Ishikawa (cell line): ENCODE measurements at regions not wholly inside any gene's neighbourhood (a gene's known extent, or its start where the extent isn't known, plus 50 kb on each side); places are given as distances from the start of the nearest gene placed in this dataset.

Source experiments
- CEBPB ChIP-seq: IDR thresholded peaks from 2 replicates; pipeline ENCODE4 v1.6.1; 2012
- CREB1 ChIP-seq: IDR thresholded peaks from 2 replicates; pipeline ENCODE4 v1.6.1; 2012; ENCODE audit warnings: low read depth
- EP300 ChIP-seq: IDR thresholded peaks from 2 replicates; pipeline ENCODE4 v1.6.1; 2012; ENCODE audit warnings: borderline replicate concordance
- FOXM1 ChIP-seq: IDR thresholded peaks from 2 replicates; pipeline ENCODE4 v1.6.1; 2012; ENCODE audit warnings: low read depth, borderline replicate concordance
- RAD21 ChIP-seq: IDR thresholded peaks from 2 replicates; pipeline ENCODE4 v1.6.1; 2012; ENCODE audit warnings: low read depth
- TAF1 ChIP-seq: IDR thresholded peaks from 2 replicates; pipeline ENCODE4 v1.6.1; 2012; ENCODE audit warnings: low read depth, mild to moderate bottlenecking
- TCF12 ChIP-seq: IDR thresholded peaks from 2 replicates; pipeline ENCODE4 v1.6.1; 2012; ENCODE audit warnings: low read depth
- TEAD4 ChIP-seq: IDR thresholded peaks from 2 replicates; pipeline ENCODE4 v1.6.1; 2012
- YY1 ChIP-seq: IDR thresholded peaks from 2 replicates; pipeline ENCODE4 v1.6.1; 2012; ENCODE audit warnings: low read depth
- ZBTB7A ChIP-seq: IDR thresholded peaks from 2 replicates; pipeline ENCODE4 v1.6.1; 2012; ENCODE audit warnings: low read depth
- TF ChIP-seq, protein P1 (sequence below): IDR thresholded peaks from 2 replicates; pipeline ENCODE4 v1.6.1; 2012; ENCODE audit warnings: low read depth, mild to moderate bottlenecking
- TF ChIP-seq, protein P2 (sequence below): IDR thresholded peaks from 2 replicates; pipeline ENCODE4 v1.6.1; 2012

GRCh38 chr2:105943977-105944376, 199.3 kb downstream of the NCK2 start:
- no peak for TF ChIP-seq RAD21
- TF ChIP-seq, protein P1, sequence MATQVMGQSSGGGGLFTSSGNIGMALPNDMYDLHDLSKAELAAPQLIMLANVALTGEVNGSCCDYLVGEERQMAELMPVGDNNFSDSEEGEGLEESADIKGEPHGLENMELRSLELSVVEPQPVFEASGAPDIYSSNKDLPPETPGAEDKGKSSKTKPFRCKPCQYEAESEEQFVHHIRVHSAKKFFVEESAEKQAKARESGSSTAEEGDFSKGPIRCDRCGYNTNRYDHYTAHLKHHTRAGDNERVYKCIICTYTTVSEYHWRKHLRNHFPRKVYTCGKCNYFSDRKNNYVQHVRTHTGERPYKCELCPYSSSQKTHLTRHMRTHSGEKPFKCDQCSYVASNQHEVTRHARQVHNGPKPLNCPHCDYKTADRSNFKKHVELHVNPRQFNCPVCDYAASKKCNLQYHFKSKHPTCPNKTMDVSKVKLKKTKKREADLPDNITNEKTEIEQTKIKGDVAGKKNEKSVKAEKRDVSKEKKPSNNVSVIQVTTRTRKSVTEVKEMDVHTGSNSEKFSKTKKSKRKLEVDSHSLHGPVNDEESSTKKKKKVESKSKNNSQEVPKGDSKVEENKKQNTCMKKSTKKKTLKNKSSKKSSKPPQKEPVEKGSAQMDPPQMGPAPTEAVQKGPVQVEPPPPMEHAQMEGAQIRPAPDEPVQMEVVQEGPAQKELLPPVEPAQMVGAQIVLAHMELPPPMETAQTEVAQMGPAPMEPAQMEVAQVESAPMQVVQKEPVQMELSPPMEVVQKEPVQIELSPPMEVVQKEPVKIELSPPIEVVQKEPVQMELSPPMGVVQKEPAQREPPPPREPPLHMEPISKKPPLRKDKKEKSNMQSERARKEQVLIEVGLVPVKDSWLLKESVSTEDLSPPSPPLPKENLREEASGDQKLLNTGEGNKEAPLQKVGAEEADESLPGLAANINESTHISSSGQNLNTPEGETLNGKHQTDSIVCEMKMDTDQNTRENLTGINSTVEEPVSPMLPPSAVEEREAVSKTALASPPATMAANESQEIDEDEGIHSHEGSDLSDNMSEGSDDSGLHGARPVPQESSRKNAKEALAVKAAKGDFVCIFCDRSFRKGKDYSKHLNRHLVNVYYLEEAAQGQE = no peak
- TF ChIP-seq FOXM1 = no peak
- TF ChIP-seq EP300 = no peak
- TF ChIP-seq, protein P2, sequence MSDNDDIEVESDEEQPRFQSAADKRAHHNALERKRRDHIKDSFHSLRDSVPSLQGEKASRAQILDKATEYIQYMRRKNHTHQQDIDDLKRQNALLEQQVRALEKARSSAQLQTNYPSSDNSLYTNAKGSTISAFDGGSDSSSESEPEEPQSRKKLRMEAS = no peak
- no peak for TF ChIP-seq TAF1
- no peak for TF ChIP-seq CEBPB
- TF ChIP-seq ZBTB7A = no peak
- no peak for TF ChIP-seq YY1
- TF ChIP-seq TEAD4 = no peak
- TF ChIP-seq TCF12 = no peak
- no peak for TF ChIP-seq CREB1
